GM19467 (cell line): ENCODE measurements at regions not wholly inside any gene's neighbourhood (a gene's known extent, or its start where the extent isn't known, plus 50 kb on each side); places are given as distances from the start of the nearest gene placed in this dataset.

Experiments used
- ATAC-seq: cut with Tn5 transposase; IDR thresholded peaks from one replicate; pipeline ENCODE4 v1.9.1; 2021; ENCODE audit warnings: mild to moderate bottlenecking, moderate library complexity; ENCODE audit not compliant: unreplicated experiment

DNA sequence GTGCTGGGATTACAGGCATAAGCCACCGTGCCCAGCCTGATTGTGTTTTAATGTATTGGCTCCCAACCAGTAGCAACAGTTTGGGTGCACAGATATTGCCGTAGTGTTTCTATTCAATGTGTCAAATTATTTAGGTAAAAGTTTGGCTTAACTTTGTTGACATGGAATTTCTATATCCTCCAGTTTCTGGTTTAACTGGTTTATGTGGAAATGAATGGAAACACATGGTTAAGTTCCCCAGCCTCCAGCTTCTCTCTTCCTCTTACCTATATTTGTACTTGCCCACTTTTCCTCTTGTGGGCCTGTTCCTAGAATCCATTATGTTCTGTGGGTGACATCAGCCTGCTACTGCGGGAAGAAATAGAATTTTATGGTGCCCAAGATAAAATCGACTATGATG lies 53.9 kb upstream of the ESR1 start:
- no peak for ATAC-seq

DNA sequence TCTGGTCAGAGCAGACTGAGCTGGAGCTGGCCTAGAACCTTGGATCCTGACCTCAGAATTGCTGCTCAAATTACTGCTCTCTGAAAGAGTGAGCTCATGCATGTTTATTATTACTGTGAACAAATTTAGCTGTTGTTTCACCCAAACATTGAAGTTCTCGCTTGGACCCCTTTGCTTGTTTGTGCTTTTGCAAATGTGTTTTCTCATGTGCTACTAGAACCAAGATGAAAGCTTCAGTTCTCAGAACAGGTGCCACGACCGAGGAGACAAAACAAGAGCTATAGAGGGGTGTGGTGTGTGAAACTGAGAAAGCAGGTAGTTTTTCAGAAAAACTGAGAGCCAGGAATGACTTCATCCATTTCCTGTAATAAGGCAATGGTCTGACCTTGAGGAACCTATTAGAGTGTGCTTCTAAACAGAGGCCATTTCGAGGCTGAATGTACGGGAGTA lies 50.0 kb upstream of the ESR1 start:
- peak; percentile 97 for ATAC-seq
